DOHH2 (cell line): ENCODE measurements at regions not wholly inside any gene's neighbourhood (a gene's known extent, or its start where the extent isn't known, plus 50 kb on each side); places are given as distances from the start of the nearest gene placed in this dataset.

Source experiments
- CTCF ChIP-seq: fragments of 200-600 bp; sonication (generic); IDR thresholded peaks from one replicate; pipeline ENCODE4 v1.5.1; 2014; ENCODE audit warnings: antibody characterized with exemption, mild to moderate bottlenecking, low read depth, low read length; ENCODE audit not compliant: poor library complexity, severe bottlenecking
- EZH2phosphoT487 ChIP-seq: fragments of 200-600 bp; sonication (generic); IDR thresholded peaks from 2 replicates; pipeline ENCODE4 v1.6.1; 2017; ENCODE audit warnings: borderline replicate concordance, mild to moderate bottlenecking, antibody characterized with exemption, low read length, moderate library complexity, mixed read lengths

- no peak for TF ChIP-seq CTCF
- TF ChIP-seq EZH2phosphoT487: no peak
Measured at GRCh38 chr5:159814805-159815585, 101.3 kb upstream of the ADRA1B start.
